Stimulated activated memory B cell treated with anti-CD40 and anti-IgM and Interleukin-4, amounts not matched to agents 10 μg/mL and 1 μg/mL and 100 μg/mL, for 72 hours (primary cell): ENCODE measurements at regions not wholly inside any gene's neighbourhood (a gene's known extent, or its start where the extent isn't known, plus 50 kb on each side); places are given as distances from the start of the nearest gene placed in this dataset.

Source experiments
- ATAC-seq: fragments of 150-1000 bp; cut with Tn5 transposase; 2 replicates; pipeline ENCODE4 v1.10.0; 2021
- H3K27ac Mint-ChIP-seq: one replicate; pipeline ENCODE4 v1.8.0; 2022; ENCODE audit warnings: mild to moderate bottlenecking, mixed read lengths
- H3K27me3 Mint-ChIP-seq: one replicate; pipeline ENCODE4 v1.8.0; 2022; ENCODE audit warnings: mixed read lengths
- H3K36me3 Mint-ChIP-seq: one replicate; pipeline ENCODE4 v1.8.0; 2022; ENCODE audit warnings: mixed read lengths
- H3K4me1 Mint-ChIP-seq: one replicate; pipeline ENCODE4 v1.8.0; 2022; ENCODE audit warnings: mixed read lengths
- H3K4me3 Mint-ChIP-seq: one replicate; pipeline ENCODE4 v1.8.0; 2022; ENCODE audit warnings: mild to moderate bottlenecking, moderate library complexity, mixed read lengths
- H3K9me3 Mint-ChIP-seq: one replicate; pipeline ENCODE4 v1.8.0; 2022; ENCODE audit warnings: mixed read lengths

GRCh38 chr12:132439333-132439904 lies 50.5 kb upstream of the FBRSL1 start:
- Mint-ChIP-seq H3K27ac (peak overlapping the region; percentile 76), H3K4me1 (peaks cover 76% of the 10 kb centered on the region), H3K9me3 (no peaks in the 10 kb centered on the region), H3K36me3 (peaks cover 6% of the 10 kb centered on the region), H3K4me3 (peak overlapping the region; percentile 52), H3K27me3 (no peaks in the 10 kb centered on the region)
- ATAC-seq: peak; percentile 58

GRCh38 chr12:132438726-132439125 lies 51.2 kb upstream of the FBRSL1 start:
- no peak for ATAC-seq
- H3K36me3 Mint-ChIP-seq: peaks cover 6% of the 10 kb centered on the region
- H3K4me3 Mint-ChIP-seq: no peak overlapping the region
- H3K27ac Mint-ChIP-seq: no peak overlapping the region
- no peaks in the 10 kb centered on the region for H3K9me3 Mint-ChIP-seq
- no peaks in the 10 kb centered on the region for H3K27me3 Mint-ChIP-seq
- peaks cover 79% of the 10 kb centered on the region for H3K4me1 Mint-ChIP-seq

GRCh38 chr12:132437943-132438700 lies 51.8 kb upstream of the FBRSL1 start:
- no peak overlapping the region for H3K27ac Mint-ChIP-seq
- H3K9me3 Mint-ChIP-seq: no peaks in the 10 kb centered on the region

GRCh38 chr12:132437252-132437932 lies 52.6 kb upstream of the FBRSL1 start:
- ATAC-seq: no peak
- Mint-ChIP-seq H3K27me3 (no peaks in the 10 kb centered on the region), H3K4me3 (no peak overlapping the region), H3K36me3 (peaks cover 6% of the 10 kb centered on the region), H3K9me3 (no peaks in the 10 kb centered on the region), H3K27ac (peak overlapping the region; percentile 69), H3K4me1 (peaks cover 80% of the 10 kb centered on the region)

More at GRCh38 chr12:132437943-132438700, 51.8 kb upstream of the FBRSL1 start:
- H3K4me1 Mint-ChIP-seq: peaks cover 79% of the 10 kb centered on the region
- H3K27me3 Mint-ChIP-seq: no peaks in the 10 kb centered on the region
- H3K4me3 Mint-ChIP-seq: no peak overlapping the region
- H3K36me3 Mint-ChIP-seq: peaks cover 6% of the 10 kb centered on the region
- no peak for ATAC-seq

GRCh38 chr12:132436791-132437251 lies 53.1 kb upstream of the FBRSL1 start:
- Mint-ChIP-seq H3K4me3 (no peak overlapping the region), H3K27ac (peak overlapping the region; percentile 69), H3K9me3 (no peaks in the 10 kb centered on the region), H3K36me3 (peaks cover 6% of the 10 kb centered on the region), H3K27me3 (no peaks in the 10 kb centered on the region), H3K4me1 (peaks cover 74% of the 10 kb centered on the region)
- ATAC-seq: no peak

- Mint-ChIP-seq H3K9me3 (no peaks in the 10 kb centered on the region), H3K27me3 (no peaks in the 10 kb centered on the region), H3K4me1 (peaks cover 70% of the 10 kb centered on the region), H3K36me3 (peaks cover 6% of the 10 kb centered on the region), H3K4me3 (no peak overlapping the region), H3K27ac (peak overlapping the region; percentile 69)
- ATAC-seq: no peak
Observed at GRCh38 chr12:132435486-132436187, 54.3 kb upstream of the FBRSL1 start.

- ATAC-seq: peak; percentile 56
- H3K4me3 Mint-ChIP-seq: peak overlapping the region; percentile 18
- peaks cover 6% of the 10 kb centered on the region for H3K36me3 Mint-ChIP-seq
- H3K9me3 Mint-ChIP-seq: no peaks in the 10 kb centered on the region
- H3K27me3 Mint-ChIP-seq: no peaks in the 10 kb centered on the region
- peaks cover 72% of the 10 kb centered on the region for H3K4me1 Mint-ChIP-seq
- peak overlapping the region; percentile 72 for H3K27ac Mint-ChIP-seq
Observed at GRCh38 chr12:132433641-132434395, 56.1 kb upstream of the FBRSL1 start.

- Mint-ChIP-seq H3K9me3 (no peaks in the 10 kb centered on the region), H3K4me1 (peaks cover 77% of the 10 kb centered on the region), H3K27me3 (no peaks in the 10 kb centered on the region), H3K4me3 (no peak overlapping the region), H3K36me3 (peaks cover 6% of the 10 kb centered on the region), H3K27ac (peak overlapping the region; percentile 72)
- ATAC-seq: no peak
Observed at GRCh38 chr12:132432721-132433577, 57.0 kb upstream of the FBRSL1 start.

- H3K27ac Mint-ChIP-seq: no peak overlapping the region
- H3K36me3 Mint-ChIP-seq: peaks cover 6% of the 10 kb centered on the region
- H3K27me3 Mint-ChIP-seq: no peaks in the 10 kb centered on the region
- H3K4me1 Mint-ChIP-seq: peaks cover 71% of the 10 kb centered on the region
- no peak for ATAC-seq
- H3K9me3 Mint-ChIP-seq: no peaks in the 10 kb centered on the region
- H3K4me3 Mint-ChIP-seq: no peak overlapping the region
Observed at GRCh38 chr12:132432126-132432705, 57.7 kb upstream of the FBRSL1 start.

- Mint-ChIP-seq H3K36me3 (peaks cover 3% of the 10 kb centered on the region), H3K4me1 (peaks cover 60% of the 10 kb centered on the region), H3K27ac (peak overlapping the region; percentile 32), H3K4me3 (peak overlapping the region; percentile 59), H3K27me3 (no peaks in the 10 kb centered on the region), H3K9me3 (no peaks in the 10 kb centered on the region)
- no peak for ATAC-seq
Observed at GRCh38 chr12:132430838-132431774, 58.8 kb upstream of the FBRSL1 start.

GRCh38 chr12:132429946-132430643 lies 59.9 kb upstream of the FBRSL1 start:
- no peaks in the 10 kb centered on the region for H3K27me3 Mint-ChIP-seq
- no peaks in the 10 kb centered on the region for H3K36me3 Mint-ChIP-seq
- H3K4me3 Mint-ChIP-seq: peak overlapping the region; percentile 59
- peaks cover 54% of the 10 kb centered on the region for H3K4me1 Mint-ChIP-seq
- H3K27ac Mint-ChIP-seq: peak overlapping the region; percentile 32
- no peaks in the 10 kb centered on the region for H3K9me3 Mint-ChIP-seq
- peak; percentile 89 for ATAC-seq

GRCh38 chr12:132429602-132429945 lies 60.4 kb upstream of the FBRSL1 start:
- Mint-ChIP-seq H3K4me3 (peak overlapping the region; percentile 59), H3K4me1 (peaks cover 49% of the 10 kb centered on the region), H3K36me3 (no peaks in the 10 kb centered on the region)

More at GRCh38 chr12:132429602-132429945, 60.4 kb upstream of the FBRSL1 start:
- H3K27ac Mint-ChIP-seq: peak overlapping the region; percentile 32
- ATAC-seq: no peak
- no peaks in the 10 kb centered on the region for H3K9me3 Mint-ChIP-seq
- no peaks in the 10 kb centered on the region for H3K27me3 Mint-ChIP-seq
